ENCODE measurements at regions not wholly inside any gene's neighbourhood (a gene's known extent, or its start where the extent isn't known, plus 50 kb on each side); places are given as distances from the start of the nearest gene placed in this dataset.

DNA sequence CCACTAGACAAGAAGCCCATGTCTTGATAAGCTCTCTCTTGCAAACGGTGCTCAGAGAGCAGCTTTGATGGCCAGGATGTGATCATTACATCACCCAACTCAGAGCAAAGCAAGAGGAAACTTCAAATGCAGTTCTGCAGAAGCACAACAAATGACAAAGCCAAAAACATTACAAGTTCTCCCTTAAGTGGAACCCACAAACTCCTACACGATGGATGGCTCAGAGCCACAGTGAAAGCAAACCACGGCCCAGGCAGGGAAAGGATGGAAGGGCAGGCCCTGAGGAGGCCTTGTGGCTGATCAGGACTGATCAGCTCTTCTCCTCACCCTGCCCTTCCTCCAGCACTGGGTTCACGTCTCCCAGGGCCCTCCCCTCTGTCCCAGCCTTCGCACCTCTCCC lies 326.4 kb downstream of the EIPR1 start:
- DNase-seq = no peak
- H3K9me3 ChIP-seq (ENCODE audit: severe bottlenecking) = peaks cover 2% of the 10 kb centered on the region
- TF ChIP-seq, protein P1, sequence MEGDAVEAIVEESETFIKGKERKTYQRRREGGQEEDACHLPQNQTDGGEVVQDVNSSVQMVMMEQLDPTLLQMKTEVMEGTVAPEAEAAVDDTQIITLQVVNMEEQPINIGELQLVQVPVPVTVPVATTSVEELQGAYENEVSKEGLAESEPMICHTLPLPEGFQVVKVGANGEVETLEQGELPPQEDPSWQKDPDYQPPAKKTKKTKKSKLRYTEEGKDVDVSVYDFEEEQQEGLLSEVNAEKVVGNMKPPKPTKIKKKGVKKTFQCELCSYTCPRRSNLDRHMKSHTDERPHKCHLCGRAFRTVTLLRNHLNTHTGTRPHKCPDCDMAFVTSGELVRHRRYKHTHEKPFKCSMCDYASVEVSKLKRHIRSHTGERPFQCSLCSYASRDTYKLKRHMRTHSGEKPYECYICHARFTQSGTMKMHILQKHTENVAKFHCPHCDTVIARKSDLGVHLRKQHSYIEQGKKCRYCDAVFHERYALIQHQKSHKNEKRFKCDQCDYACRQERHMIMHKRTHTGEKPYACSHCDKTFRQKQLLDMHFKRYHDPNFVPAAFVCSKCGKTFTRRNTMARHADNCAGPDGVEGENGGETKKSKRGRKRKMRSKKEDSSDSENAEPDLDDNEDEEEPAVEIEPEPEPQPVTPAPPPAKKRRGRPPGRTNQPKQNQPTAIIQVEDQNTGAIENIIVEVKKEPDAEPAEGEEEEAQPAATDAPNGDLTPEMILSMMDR (IDR thresholded peaks at IDR 0.05; ENCODE audit: low read depth, low read length) = no peak

DNA sequence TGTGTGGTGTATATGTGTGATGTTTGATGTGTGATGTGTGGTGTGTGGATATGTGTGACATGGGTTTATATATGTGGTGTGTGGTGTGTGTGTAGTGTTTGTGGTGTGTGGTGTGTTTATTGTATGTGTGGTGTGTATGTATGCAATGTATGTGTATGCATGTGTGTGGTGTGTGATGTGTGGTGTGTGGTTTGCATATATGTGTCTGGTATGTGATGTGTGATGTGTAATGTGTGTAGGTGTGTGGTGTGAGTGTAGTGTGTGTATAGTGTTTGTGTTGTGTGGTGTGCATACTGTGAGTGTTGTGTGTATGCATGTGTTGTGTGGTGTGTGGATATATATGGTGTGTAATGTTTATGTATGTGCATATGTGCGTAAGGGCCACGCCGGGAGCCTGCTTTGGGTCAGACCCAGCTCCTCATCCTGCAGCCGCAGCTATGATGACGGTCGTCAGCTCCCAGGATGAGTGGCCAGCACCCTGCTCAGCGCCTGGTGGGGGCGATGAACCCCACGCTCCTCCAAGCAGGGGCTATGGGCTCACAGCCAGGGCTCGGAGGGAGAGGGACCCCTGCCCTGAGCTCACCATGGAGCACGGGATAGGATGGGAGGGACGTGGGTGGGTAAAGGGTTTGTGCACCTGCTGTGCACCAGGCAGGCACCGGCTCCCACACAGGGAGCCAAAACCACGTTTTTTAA lies 331.3 kb downstream of the EIPR1 start:
- TF ChIP-seq, protein P1 (IDR thresholded peaks at IDR 0.05; ENCODE audit: low read depth, low read length) = no peak
- DNase-seq = no peak
- Histone ChIP-seq H3K27ac (no peak overlapping the region), H3K9me3 (ENCODE audit: severe bottlenecking) (no peaks in the 10 kb centered on the region), H3K27me3 (ENCODE audit: insufficient read depth, low read depth, severe bottlenecking) (no peaks in the 10 kb centered on the region), H3K4me3 (ENCODE audit: low read depth, low read length) (no peak overlapping the region), H3K36me3 (no peaks in the 10 kb centered on the region)

More for the DNA sequence above, 326.4 kb downstream of the EIPR1 start:
- H3K27me3 ChIP-seq (ENCODE audit: insufficient read depth, low read depth, severe bottlenecking) = no peaks in the 10 kb centered on the region
- no peak overlapping the region for H3K4me3 ChIP-seq (ENCODE audit: low read depth, low read length)
- H3K36me3 ChIP-seq = no peaks in the 10 kb centered on the region; the same call in 1 of the 2 replicates
- peak overlapping the region; percentile 64; the same call in 1 of the 2 replicates for H3K27ac ChIP-seq

DNA sequence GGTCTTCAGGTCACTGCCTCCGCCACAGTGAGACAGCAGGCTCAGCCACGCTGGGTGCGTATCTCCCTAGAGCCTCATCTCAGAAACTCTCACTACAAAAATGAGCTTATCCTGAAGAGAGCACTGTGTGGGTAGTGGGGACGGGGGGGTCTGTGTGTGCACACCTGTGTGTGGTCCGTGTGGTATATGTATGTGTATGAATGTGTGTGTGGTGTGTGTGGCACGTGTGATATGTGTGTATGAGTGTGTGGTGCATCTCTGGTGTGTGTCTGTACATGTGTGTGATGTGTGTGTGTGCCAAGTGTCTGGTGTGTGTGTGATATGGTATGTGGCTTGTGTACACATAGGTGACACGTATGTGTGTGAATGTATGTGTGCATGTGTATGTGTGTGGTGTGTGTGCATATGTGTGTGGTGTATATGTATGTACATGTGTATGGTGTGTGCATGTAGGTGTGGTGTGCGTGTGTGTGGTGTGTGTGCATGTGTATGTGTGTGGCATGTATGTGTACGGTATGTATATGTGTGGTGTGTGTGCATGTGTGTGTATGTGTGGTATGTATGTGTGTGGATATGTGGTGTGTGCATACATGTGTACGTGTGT lies 332.2 kb downstream of the EIPR1 start:
- TF ChIP-seq, protein P1 (IDR thresholded peaks at IDR 0.05; ENCODE audit: low read depth, low read length) = no peak
- Histone ChIP-seq H3K27ac (no peak overlapping the region), H3K27me3 (ENCODE audit: insufficient read depth, low read depth, severe bottlenecking) (no peaks in the 10 kb centered on the region), H3K36me3 (no peaks in the 10 kb centered on the region), H3K4me3 (ENCODE audit: low read depth, low read length) (no peak overlapping the region), H3K9me3 (ENCODE audit: severe bottlenecking) (no peaks in the 10 kb centered on the region)
- DNase-seq = no peak

DNA sequence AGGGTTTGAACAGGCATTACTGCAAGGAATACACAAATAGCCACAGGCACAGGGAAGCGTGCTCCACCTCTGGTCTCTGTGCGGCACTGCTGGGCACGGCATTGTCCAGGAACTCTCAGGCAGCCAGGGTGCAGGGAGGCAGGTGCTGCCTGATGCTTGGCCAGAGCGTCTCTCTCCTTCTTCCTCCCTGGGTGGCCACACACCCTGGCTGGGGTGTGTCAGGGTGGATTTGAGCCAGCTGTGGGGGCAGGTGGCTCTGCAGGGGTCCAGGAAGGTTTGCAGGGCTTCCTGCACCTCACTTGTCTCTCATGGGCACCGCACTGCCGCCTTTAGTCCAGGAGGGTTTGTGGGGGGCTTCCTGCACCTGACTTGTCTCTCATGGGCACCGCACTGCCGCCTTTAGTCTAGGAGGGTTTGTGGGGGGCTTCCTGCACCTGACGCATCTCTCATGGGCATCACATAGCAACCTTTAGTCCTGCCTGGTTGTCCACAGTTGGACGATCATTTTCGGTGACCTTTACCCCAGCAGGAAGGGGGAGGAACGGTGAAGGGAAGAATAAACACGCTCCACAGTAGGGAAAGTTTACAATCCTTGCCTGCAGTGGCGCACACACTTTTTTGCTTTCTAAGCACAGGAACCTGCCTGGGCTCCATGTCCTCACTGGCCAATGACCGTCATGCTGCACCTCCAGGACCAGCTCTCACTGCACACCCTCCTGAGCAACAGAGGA lies 332.9 kb downstream of the EIPR1 start:
- Histone ChIP-seq H3K27ac (no peak overlapping the region), H3K4me3 (ENCODE audit: low read depth, low read length) (no peak overlapping the region), H3K9me3 (ENCODE audit: severe bottlenecking) (no peaks in the 10 kb centered on the region), H3K27me3 (ENCODE audit: insufficient read depth, low read depth, severe bottlenecking) (no peaks in the 10 kb centered on the region), H3K36me3 (no peaks in the 10 kb centered on the region)
- TF ChIP-seq, protein P1 (IDR thresholded peaks at IDR 0.05; ENCODE audit: low read depth, low read length) = 0 out of 2 replicates have a peak, but pooled peaks have one; percentile 7
- DNase-seq = no peak

DNA sequence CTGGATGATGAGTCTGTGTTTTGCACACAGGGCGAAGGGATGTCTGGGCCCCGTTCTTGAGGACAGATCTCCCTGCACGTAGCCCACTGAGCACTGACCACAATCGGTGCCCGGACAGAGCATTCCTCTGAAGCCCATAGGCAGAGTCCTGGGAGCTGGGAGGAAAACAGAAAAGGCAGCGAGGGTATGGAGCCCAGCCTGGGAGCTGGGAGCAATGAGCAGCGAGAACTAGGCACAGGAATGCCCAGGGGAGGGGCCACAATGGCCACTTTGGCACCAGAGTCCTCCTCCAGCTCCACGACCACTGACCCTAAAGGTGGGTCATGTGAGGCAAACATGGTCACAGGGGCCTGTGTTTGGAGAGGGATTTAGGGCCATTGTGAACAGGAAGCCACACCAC lies 333.9 kb downstream of the EIPR1 start:
- Histone ChIP-seq H3K27me3 (ENCODE audit: insufficient read depth, low read depth, severe bottlenecking) (no peaks in the 10 kb centered on the region), H3K27ac (no peak overlapping the region), H3K9me3 (ENCODE audit: severe bottlenecking) (no peaks in the 10 kb centered on the region), H3K36me3 (no peaks in the 10 kb centered on the region), H3K4me3 (ENCODE audit: low read depth, low read length) (no peak overlapping the region)
- TF ChIP-seq, protein P1 (IDR thresholded peaks at IDR 0.05; ENCODE audit: low read depth, low read length) = no peak
- DNase-seq = no peak

Data from WERI-Rb-1 (cell line).